Liver (tissue), 7 donors: ENCODE measurements at regions not wholly inside any gene's neighbourhood (a gene's known extent, or its start where the extent isn't known, plus 50 kb on each side); places are given as distances from the start of the nearest gene placed in this dataset.

Experiments used
- DNase-seq: peaks from one replicate; pipeline ENCODE4 v3.0.0-alpha.2; 2017; ENCODE audit warnings: low spot score
- H3K27ac ChIP-seq, 2 donors: one replicate each; pipeline ENCODE4 v1.7.0; 2013; ENCODE audit warnings: inconsistent platforms in 2 of 2, low read length in 2 of 2, control low read depth in 1 of 2, low read depth in 1 of 2, mild to moderate bottlenecking in 1 of 2
- H3K27me3 ChIP-seq, 4 donors: one replicate each; pipeline versions ENCODE4 v1.6.1 to v1.7.0; 2013; ENCODE audit warnings: low read length in 3 of 4, inconsistent platforms in 1 of 4, mild to moderate bottlenecking in 1 of 4, moderate library complexity in 1 of 4; ENCODE audit not compliant: control insufficient read depth in 4 of 4, insufficient read depth in 4 of 4
- H3K36me3 ChIP-seq, 4 donors: one replicate each; pipeline versions ENCODE4 v1.6.1 to v1.7.0; 2013; ENCODE audit warnings: low read length in 3 of 4, mild to moderate bottlenecking in 3 of 4, low read depth in 1 of 4, moderate library complexity in 1 of 4; ENCODE audit not compliant: control insufficient read depth in 4 of 4, insufficient read depth in 3 of 4
- H3K4me1 ChIP-seq, 4 donors: one replicate each; pipeline versions ENCODE4 v1.6.1 to v1.7.0; 2013; ENCODE audit warnings: low read length in 3 of 4, mild to moderate bottlenecking in 3 of 4, moderate library complexity in 1 of 4; ENCODE audit not compliant: control insufficient read depth in 4 of 4, insufficient read depth in 4 of 4
- H3K4me3 ChIP-seq, 3 donors: one replicate each; pipeline versions ENCODE4 v1.6.1 to v1.7.0; 2013; ENCODE audit warnings: low read length in 3 of 3, control low read depth in 1 of 3, low read depth in 1 of 3, mild to moderate bottlenecking in 1 of 3
- H3K9ac ChIP-seq, 2 donors: one replicate each; pipeline ENCODE4 v1.7.0; 2013; ENCODE audit warnings: low read length in 2 of 2, mild to moderate bottlenecking in 2 of 2, moderate library complexity in 2 of 2, control low read depth in 1 of 2, low read depth in 1 of 2
- H3K9me3 ChIP-seq, 4 donors: one replicate each; pipeline versions ENCODE4 v1.6.1 to v1.7.0; 2013; ENCODE audit warnings: low read length in 3 of 4; ENCODE audit not compliant: control insufficient read depth in 4 of 4
- EGR1 ChIP-seq, 2 donors: IDR thresholded peaks; 2 replicates each; pipeline ENCODE4 v1.6.1; 2016 to 2018; ENCODE audit warnings: antibody characterized with exemption in 2 of 2, low read depth in 2 of 2
- FOXA1 ChIP-seq: IDR thresholded peaks from 2 replicates; pipeline ENCODE4 v1.6.1; 2016; ENCODE audit warnings: antibody characterized with exemption
- FOXA2 ChIP-seq: IDR thresholded peaks from 2 replicates; pipeline ENCODE4 v1.6.1; 2016; ENCODE audit warnings: antibody characterized with exemption
- GABPA ChIP-seq, 2 donors: IDR thresholded peaks in 1 of 2; conservative IDR thresholded peaks in 1 of 2; 2 replicates each; pipeline ENCODE4 v1.6.1; 2016; ENCODE audit warnings: antibody characterized with exemption in 2 of 2, mild to moderate bottlenecking in 1 of 2, moderate library complexity in 1 of 2
- HNF4A ChIP-seq, 2 donors: conservative IDR thresholded peaks; 2 replicates each; pipeline ENCODE4 v1.6.1; 2016; ENCODE audit warnings: antibody characterized with exemption in 2 of 2, mild to moderate bottlenecking in 2 of 2
- HNF4G ChIP-seq: IDR thresholded peaks from 2 replicates; pipeline ENCODE4 v1.6.1; 2016; ENCODE audit warnings: antibody characterized with exemption
- JUND ChIP-seq, 2 donors: IDR thresholded peaks; 2 replicates each; pipeline ENCODE4 v1.6.1; 2016; ENCODE audit warnings: antibody characterized with exemption in 2 of 2
- MAX ChIP-seq: IDR thresholded peaks from 2 replicates; pipeline ENCODE4 v1.6.1; 2016; ENCODE audit warnings: antibody characterized with exemption
- NR2F2 ChIP-seq: IDR thresholded peaks from 2 replicates; pipeline ENCODE4 v1.6.1; 2016; ENCODE audit warnings: antibody characterized with exemption
- RXRA ChIP-seq, 2 donors: IDR thresholded peaks; 2 replicates each; pipeline ENCODE4 v1.6.1; 2017 to 2018; ENCODE audit warnings: antibody characterized with exemption in 2 of 2, mild to moderate bottlenecking in 1 of 2
- SP1 ChIP-seq: IDR thresholded peaks from 2 replicates; pipeline ENCODE4 v1.6.1; 2018; ENCODE audit warnings: antibody characterized with exemption, mild to moderate bottlenecking
- TAF1 ChIP-seq: conservative IDR thresholded peaks from 2 replicates; pipeline ENCODE4 v1.6.1; 2016; ENCODE audit warnings: antibody characterized with exemption, mild to moderate bottlenecking
- YY1 ChIP-seq: IDR thresholded peaks from 2 replicates; pipeline ENCODE4 v1.6.1; 2016; ENCODE audit warnings: antibody characterized with exemption, mild to moderate bottlenecking
- WGBS: extraction: QIAGEN DNeasy Blood & Tissue Kit; methylation state at CpG from one replicate; pipeline ENCODE4 v1.1.7; 2013; 5-methylcytosine and 5-hydroxymethylcytosine counted together
- TF ChIP-seq, protein P1 (sequence below): IDR thresholded peaks from 2 replicates; pipeline ENCODE4 v1.6.1; 2016; ENCODE audit warnings: antibody characterized with exemption
- TF ChIP-seq, protein P2 (sequence below): IDR thresholded peaks from 2 replicates; pipeline ENCODE4 v1.6.1; 2016; ENCODE audit warnings: antibody characterized with exemption, mild to moderate bottlenecking
- donor health status: healthy.
- donor health status: healthy.
- donor health status: healthy.
- donor health status: healthy.

- Histone ChIP-seq H3K4me1 (no peaks in the 10 kb centered on the region), H3K4me3 (no peak overlapping the region), H3K27ac (no peak overlapping the region), H3K9ac (no peak overlapping the region), H3K27me3 (peaks cover 0 to 4% (median 0%) of the 10 kb centered on the region in 4 donors), H3K9me3 (no peaks in the 10 kb centered on the region), H3K36me3 (no peaks in the 10 kb centered on the region)
- WGBS = 0% methylated on average over 1 of the region's 1 CpG
- no peak for DNase-seq
- TF ChIP-seq MAX (no peak), HNF4G (no peak), HNF4A (conservative IDR thresholded peaks at IDR 0.05) (no peak), FOXA1 (no peak)
Measured at GRCh38 chr13:74569251-74569650, 435.0 kb upstream of the KLF12 start.

DNA sequence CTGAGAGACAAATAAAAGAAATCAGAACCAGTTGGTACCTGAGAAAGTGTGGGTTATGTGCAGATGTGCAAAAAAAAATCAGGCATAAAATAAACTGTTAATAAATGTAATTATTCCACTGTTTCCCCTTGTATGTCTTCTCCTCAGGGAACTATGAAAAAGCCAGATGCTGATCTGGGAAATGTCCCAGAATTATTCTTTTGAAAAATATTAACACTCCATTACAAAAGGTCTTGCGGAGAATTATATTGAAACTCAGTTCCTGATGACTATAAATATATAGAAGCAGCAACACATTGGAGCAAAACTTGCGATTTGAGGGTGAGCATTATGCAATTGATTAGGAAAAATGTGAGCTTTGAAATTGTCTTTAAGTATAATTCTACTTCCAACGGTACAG, 433.3 kb upstream of the KLF12 start:
- Histone ChIP-seq H3K27ac (no peak overlapping the region), H3K4me1 (no peaks in the 10 kb centered on the region), H3K9ac (no peak overlapping the region), H3K36me3 (no peaks in the 10 kb centered on the region), H3K27me3 (no peaks in the 10 kb centered on the region), H3K9me3 (no peaks in the 10 kb centered on the region), H3K4me3 (no peak overlapping the region)
- 88% methylated on average over 3 of the region's 3 CpGs for WGBS
- no peak for DNase-seq
- no peak for TF ChIP-seq YY1
- TF ChIP-seq HNF4A (conservative IDR thresholded peaks at IDR 0.05) = no peak
- TF ChIP-seq FOXA2 = no peak
- TF ChIP-seq MAX = no peak
- TF ChIP-seq SP1 = no peak
- TF ChIP-seq NR2F2 = no peak
- TF ChIP-seq EGR1 (IDR thresholded peaks at IDR 0.05; ENCODE audit: low read depth in 2 of 2) = no peak
- no peak for TF ChIP-seq TAF1
- TF ChIP-seq, protein P1, sequence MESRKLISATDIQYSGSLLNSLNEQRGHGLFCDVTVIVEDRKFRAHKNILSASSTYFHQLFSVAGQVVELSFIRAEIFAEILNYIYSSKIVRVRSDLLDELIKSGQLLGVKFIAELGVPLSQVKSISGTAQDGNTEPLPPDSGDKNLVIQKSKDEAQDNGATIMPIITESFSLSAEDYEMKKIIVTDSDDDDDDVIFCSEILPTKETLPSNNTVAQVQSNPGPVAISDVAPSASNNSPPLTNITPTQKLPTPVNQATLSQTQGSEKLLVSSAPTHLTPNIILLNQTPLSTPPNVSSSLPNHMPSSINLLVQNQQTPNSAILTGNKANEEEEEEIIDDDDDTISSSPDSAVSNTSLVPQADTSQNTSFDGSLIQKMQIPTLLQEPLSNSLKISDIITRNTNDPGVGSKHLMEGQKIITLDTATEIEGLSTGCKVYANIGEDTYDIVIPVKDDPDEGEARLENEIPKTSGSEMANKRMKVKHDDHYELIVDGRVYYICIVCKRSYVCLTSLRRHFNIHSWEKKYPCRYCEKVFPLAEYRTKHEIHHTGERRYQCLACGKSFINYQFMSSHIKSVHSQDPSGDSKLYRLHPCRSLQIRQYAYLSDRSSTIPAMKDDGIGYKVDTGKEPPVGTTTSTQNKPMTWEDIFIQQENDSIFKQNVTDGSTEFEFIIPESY = no peak
- TF ChIP-seq, protein P2, sequence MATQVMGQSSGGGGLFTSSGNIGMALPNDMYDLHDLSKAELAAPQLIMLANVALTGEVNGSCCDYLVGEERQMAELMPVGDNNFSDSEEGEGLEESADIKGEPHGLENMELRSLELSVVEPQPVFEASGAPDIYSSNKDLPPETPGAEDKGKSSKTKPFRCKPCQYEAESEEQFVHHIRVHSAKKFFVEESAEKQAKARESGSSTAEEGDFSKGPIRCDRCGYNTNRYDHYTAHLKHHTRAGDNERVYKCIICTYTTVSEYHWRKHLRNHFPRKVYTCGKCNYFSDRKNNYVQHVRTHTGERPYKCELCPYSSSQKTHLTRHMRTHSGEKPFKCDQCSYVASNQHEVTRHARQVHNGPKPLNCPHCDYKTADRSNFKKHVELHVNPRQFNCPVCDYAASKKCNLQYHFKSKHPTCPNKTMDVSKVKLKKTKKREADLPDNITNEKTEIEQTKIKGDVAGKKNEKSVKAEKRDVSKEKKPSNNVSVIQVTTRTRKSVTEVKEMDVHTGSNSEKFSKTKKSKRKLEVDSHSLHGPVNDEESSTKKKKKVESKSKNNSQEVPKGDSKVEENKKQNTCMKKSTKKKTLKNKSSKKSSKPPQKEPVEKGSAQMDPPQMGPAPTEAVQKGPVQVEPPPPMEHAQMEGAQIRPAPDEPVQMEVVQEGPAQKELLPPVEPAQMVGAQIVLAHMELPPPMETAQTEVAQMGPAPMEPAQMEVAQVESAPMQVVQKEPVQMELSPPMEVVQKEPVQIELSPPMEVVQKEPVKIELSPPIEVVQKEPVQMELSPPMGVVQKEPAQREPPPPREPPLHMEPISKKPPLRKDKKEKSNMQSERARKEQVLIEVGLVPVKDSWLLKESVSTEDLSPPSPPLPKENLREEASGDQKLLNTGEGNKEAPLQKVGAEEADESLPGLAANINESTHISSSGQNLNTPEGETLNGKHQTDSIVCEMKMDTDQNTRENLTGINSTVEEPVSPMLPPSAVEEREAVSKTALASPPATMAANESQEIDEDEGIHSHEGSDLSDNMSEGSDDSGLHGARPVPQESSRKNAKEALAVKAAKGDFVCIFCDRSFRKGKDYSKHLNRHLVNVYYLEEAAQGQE = no peak
- no peak for TF ChIP-seq JUND (IDR thresholded peaks at IDR 0.05)
- no peak for TF ChIP-seq HNF4G

- WGBS = 94% methylated on average over 1 of the region's 1 CpG
- no peak overlapping the region for H3K4me3 ChIP-seq
- no peaks in the 10 kb centered on the region for H3K36me3 ChIP-seq
- H3K9me3 ChIP-seq = no peaks in the 10 kb centered on the region
- H3K27ac ChIP-seq = no peak overlapping the region
- no peak overlapping the region for H3K9ac ChIP-seq
- no peak for DNase-seq
- H3K4me1 ChIP-seq = no peaks in the 10 kb centered on the region
- H3K27me3 ChIP-seq = no peaks in the 10 kb centered on the region
- TF ChIP-seq FOXA2 (no peak), EGR1 (IDR thresholded peaks at IDR 0.05; ENCODE audit: low read depth in 2 of 2) (no peak), NR2F2 (no peak), GABPA (IDR thresholded peaks at IDR 0.05 in 1 of 2, conservative IDR thresholded peaks at IDR 0.05 in 1 of 2) (no peak), RXRA (IDR thresholded peaks at IDR 0.05) (no peak), YY1 (no peak), SP1 (no peak), JUND (IDR thresholded peaks at IDR 0.05) (no peak), FOXA1 (no peak), TAF1 (no peak), MAX (no peak), HNF4A (conservative IDR thresholded peaks at IDR 0.05) (no peak)
- TF ChIP-seq, protein P2 = no peak
- TF ChIP-seq, protein P1 = no peak
Measured at GRCh38 chr13:74562381-74562780, 428.2 kb upstream of the KLF12 start.
